H9 (cell line): ENCODE measurements at regions not wholly inside any gene's neighbourhood (a gene's known extent, or its start where the extent isn't known, plus 50 kb on each side); places are given as distances from the start of the nearest gene placed in this dataset.

Experiments used
- DNase-seq: peaks from one replicate; pipeline ENCODE4 v3.0.0-alpha.2; 2017
- H2AFZ ChIP-seq: one replicate; pipeline ENCODE4 v1.6.1; 2013; ENCODE audit warnings: mild to moderate bottlenecking, low read length, control low read depth, moderate library complexity
- H2AK5ac ChIP-seq: 2 replicates; pipeline ENCODE4 v1.6.1; 2013; ENCODE audit warnings: low read length, control low read depth, mixed read lengths; ENCODE audit not compliant: insufficient read length
- H2BK120ac ChIP-seq: one replicate; pipeline ENCODE4 v1.6.1; 2013; ENCODE audit warnings: low read depth, mild to moderate bottlenecking, low read length, control low read depth, inconsistent platforms; ENCODE audit not compliant: poor library complexity, severe bottlenecking
- H2BK12ac ChIP-seq: 2 replicates; pipeline ENCODE4 v1.6.1; 2013; ENCODE audit warnings: low read length, control low read depth, mixed read lengths, low read depth; ENCODE audit not compliant: insufficient read length
- H2BK15ac ChIP-seq: 2 replicates; pipeline ENCODE4 v1.6.1; 2013; ENCODE audit warnings: low read depth, low read length, control low read depth
- H2BK20ac ChIP-seq: one replicate; pipeline ENCODE4 v1.6.1; 2013; ENCODE audit warnings: low read depth, mild to moderate bottlenecking, low read length, control low read depth, inconsistent platforms; ENCODE audit not compliant: poor library complexity, severe bottlenecking
- H2BK5ac ChIP-seq: 2 replicates; pipeline ENCODE4 v1.6.1; 2013; ENCODE audit warnings: low read length, control low read depth, mixed read lengths; ENCODE audit not compliant: insufficient read length
- H3K14ac ChIP-seq: 2 replicates; pipeline ENCODE4 v1.6.1; 2013; ENCODE audit warnings: low read length, control low read depth; ENCODE audit not compliant: insufficient read depth
- H3K18ac ChIP-seq: 2 replicates; pipeline ENCODE4 v1.6.1; 2013; ENCODE audit warnings: low read depth, mild to moderate bottlenecking, mixed read lengths, low read length, control low read depth; ENCODE audit not compliant: insufficient read length
- H3K23ac ChIP-seq: 2 replicates; pipeline ENCODE4 v1.6.1; 2013; ENCODE audit warnings: low read length, control low read depth, mixed read lengths, low read depth; ENCODE audit not compliant: insufficient read length
- H3K23me2 ChIP-seq: 2 replicates; pipeline ENCODE4 v1.6.1; 2013; ENCODE audit warnings: low read depth, mild to moderate bottlenecking, mixed read lengths, low read length, control low read depth; ENCODE audit not compliant: insufficient read length, poor library complexity, severe bottlenecking
- H3K27ac ChIP-seq: 2 replicates; pipeline ENCODE4 v1.5.1; 2013; ENCODE audit warnings: low read length, control low read depth, mixed read lengths, low read depth; ENCODE audit not compliant: insufficient read length
- H3K27me3 ChIP-seq: 2 replicates; pipeline ENCODE4 v1.6.1; 2013; ENCODE audit warnings: low read length, control low read depth, inconsistent platforms; ENCODE audit not compliant: insufficient read depth
- H3K4ac ChIP-seq: 2 replicates; pipeline ENCODE4 v1.6.1; 2013; ENCODE audit warnings: low read depth, mild to moderate bottlenecking, control low read depth, inconsistent platforms, low read length, moderate library complexity
- H3K4me1 ChIP-seq: 2 replicates; pipeline ENCODE4 v1.6.1; 2013; ENCODE audit warnings: low read length, control low read depth, inconsistent platforms; ENCODE audit not compliant: insufficient read depth
- H3K4me2 ChIP-seq: 2 replicates; pipeline ENCODE4 v1.6.1; 2013; ENCODE audit warnings: low read length, control low read depth, mixed read lengths; ENCODE audit not compliant: insufficient read length, insufficient read depth
- H3K56ac ChIP-seq: 2 replicates; pipeline ENCODE4 v1.6.1; 2013; ENCODE audit warnings: low read depth, mild to moderate bottlenecking, mixed read lengths, low read length, control low read depth; ENCODE audit not compliant: insufficient read length
- H3K79me1 ChIP-seq: 2 replicates; pipeline ENCODE4 v1.6.1; 2013; ENCODE audit warnings: low read depth, mild to moderate bottlenecking, moderate library complexity, low read length, control low read depth, inconsistent platforms; ENCODE audit not compliant: insufficient read depth, poor library complexity, severe bottlenecking
- H3K79me2 ChIP-seq: 2 replicates; pipeline ENCODE4 v1.6.1; 2013; ENCODE audit warnings: low read length, control low read depth, inconsistent platforms; ENCODE audit not compliant: insufficient read depth
- H3K9ac ChIP-seq: 2 replicates; pipeline ENCODE4 v1.6.1; 2013; ENCODE audit warnings: low read length, control low read depth, mixed read lengths; ENCODE audit not compliant: insufficient read length; ENCODE audit errors: extremely low read depth
- H3K9me3 ChIP-seq: one replicate; pipeline ENCODE4 v1.6.1; 2013; ENCODE audit warnings: low read depth, low read length, inconsistent platforms; ENCODE audit not compliant: control insufficient read depth
- H3T11ph ChIP-seq: one replicate; pipeline ENCODE4 v1.6.1; 2013; ENCODE audit warnings: mild to moderate bottlenecking, low read length, control low read depth, inconsistent platforms
- H4K20me1 ChIP-seq: one replicate; pipeline ENCODE4 v1.6.1; 2013; ENCODE audit not compliant: control insufficient read depth, insufficient read length, insufficient read depth
- H4K5ac ChIP-seq: 2 replicates; pipeline ENCODE4 v1.6.1; 2013; ENCODE audit warnings: low read depth, mild to moderate bottlenecking, mixed read lengths, low read length, control low read depth; ENCODE audit not compliant: insufficient read length
- H4K8ac ChIP-seq: replicated peaks from 2 replicates; pipeline ENCODE4 v1.6.1; 2013; ENCODE audit warnings: low read length, control low read depth, mixed read lengths, low read depth; ENCODE audit not compliant: insufficient read length
- H4K91ac ChIP-seq: 2 replicates; pipeline ENCODE4 v1.6.1; 2013; ENCODE audit warnings: low read depth, mild to moderate bottlenecking, moderate library complexity, mixed read lengths, low read length, control low read depth; ENCODE audit not compliant: insufficient read length
- H3K27ac Mint-ChIP-seq, 3 experiments: 2 replicates in 2 of 3; 3 replicates in 1 of 3; pipeline ENCODE4 v1.8.0; 2020 to 2021; ENCODE audit warnings: mixed read lengths in 3 of 3, mild to moderate bottlenecking in 1 of 3, moderate library complexity in 1 of 3
- H3K27me3 Mint-ChIP-seq: 2 replicates; pipeline ENCODE4 v1.8.0; 2021; ENCODE audit warnings: low read depth, mild to moderate bottlenecking, moderate library complexity, mixed read lengths
- H3K36me3 Mint-ChIP-seq, 3 experiments: 2 replicates in 2 of 3; 3 replicates in 1 of 3; pipeline ENCODE4 v1.8.0; 2020 to 2021; ENCODE audit warnings: low read depth in 3 of 3, mixed read lengths in 3 of 3; ENCODE audit not compliant: insufficient read depth in 1 of 3
- H3K4me1 Mint-ChIP-seq, 2 experiments: 2 replicates each; pipeline ENCODE4 v1.8.0; 2020; ENCODE audit warnings: mixed read lengths in 2 of 2
- H3K4me3 Mint-ChIP-seq, 2 experiments: 2 replicates in 1 of 2; 3 replicates in 1 of 2; pipeline ENCODE4 v1.8.0; 2020 to 2021; ENCODE audit warnings: mild to moderate bottlenecking in 2 of 2, mixed read lengths in 2 of 2, moderate library complexity in 1 of 2
- H3K9me3 Mint-ChIP-seq, 2 experiments: 2 replicates in 1 of 2; 3 replicates in 1 of 2; pipeline ENCODE4 v1.8.0; 2020; ENCODE audit warnings: mild to moderate bottlenecking in 2 of 2, mixed read lengths in 2 of 2, moderate library complexity in 1 of 2
- CTCF ChIP-seq: fragments of 200-600 bp; sonication (generic); conservative IDR thresholded peaks from 3 replicates; pipeline ENCODE4 v1.8.0; 2021; ENCODE audit warnings: antibody characterized with exemption, mild to moderate bottlenecking
- WGBS: extraction: QIAGEN DNeasy Blood & Tissue Kit; methylation state at CpG from one replicate; pipeline ENCODE4 v1.1.7; 2013; ENCODE audit warnings: missing lambda C conversion rate, low lambda C conversion rate, mixed read lengths; ENCODE audit not compliant: insufficient read length; ENCODE audit errors: extremely low coverage; 5-methylcytosine and 5-hydroxymethylcytosine counted together

- Histone ChIP-seq H3K9me3 (no peaks in the 10 kb centered on the region), H2AK5ac (no peak overlapping the region), H3K4me2 (no peak overlapping the region), H2BK5ac (no peak overlapping the region), H2BK120ac (no peak overlapping the region), H2BK15ac (no peak overlapping the region), H3K27ac (no peak overlapping the region), H4K20me1 (no peaks in the 10 kb centered on the region), H3K79me2 (no peaks in the 10 kb centered on the region), H3K4ac (no peak overlapping the region), H3K9ac (no peak overlapping the region), H2BK20ac (no peak overlapping the region), H3K23me2 (no peaks in the 10 kb centered on the region), H3K79me1 (no peaks in the 10 kb centered on the region), H3K4me1 (peaks cover 4% of the 10 kb centered on the region; the same call in 1 of the 2 replicates), H4K5ac (no peak overlapping the region), H3K27me3 (no peaks in the 10 kb centered on the region), H2AFZ (no peak overlapping the region), H4K8ac (no peak overlapping the region), H3K23ac (no peak overlapping the region), H3K56ac (no peak overlapping the region), H3K18ac (no peak overlapping the region), H4K91ac (no peak overlapping the region), H2BK12ac (no peak overlapping the region), H3T11ph (no peak overlapping the region), H3K14ac (no peak overlapping the region)
- Mint-ChIP-seq H3K36me3 (peaks cover 0 to 12% (median 2%) of the 10 kb centered on the region in 3 experiments; a peak in 5 of 7 replicates), H3K9me3 (peaks cover 4 to 15% of the 10 kb centered on the region in 2 experiments; a peak in 4 of 5 replicates), H3K27ac (peak overlapping the region in 1 of 3 experiments; percentile 24; a peak in 1 of 7 replicates), H3K4me1 (peaks cover 18 to 28% of the 10 kb centered on the region in 2 experiments), H3K27me3 (peaks cover 6% of the 10 kb centered on the region), H3K4me3 (no peak overlapping the region)
- DNase-seq, result peak; percentile 24
- no CpG with 5 or more reads among the region's 13 CpGs for WGBS
- TF ChIP-seq CTCF, result no peak
Observed at GRCh38 chr10:78464856-78465267, 431.2 kb downstream of the RPS24 start.
